Activated CD4-positive, alpha-beta memory T cell treated with anti-CD3 and anti-CD28 coated beads, Interleukin-2, amount 10 ng/mL, durations not matched to agents 7 days and 5 days (primary cell): ENCODE measurements at regions not wholly inside any gene's neighbourhood (a gene's known extent, or its start where the extent isn't known, plus 50 kb on each side); places are given as distances from the start of the nearest gene placed in this dataset.

Experiments
- CTCF ChIA-PET: fragments of 350-600 bp; sonication (Branson Sonifier 250); formaldehyde crosslinking; loops from one replicate; lab custom pipeline; 2021; ENCODE audit warnings: antibody characterized with exemption, inconsistent platforms; lab: Charles Lee
- POLR2A ChIA-PET: fragments of 350-600 bp; sonication (Branson Sonifier 250); formaldehyde crosslinking; loops from one replicate; lab custom pipeline; 2021; ENCODE audit warnings: antibody characterized with exemption; lab: Charles Lee
- DNase-seq: peaks from one replicate; pipeline ENCODE4 v3.0.0-alpha.2; 2020
- H3K27ac Mint-ChIP-seq: one replicate; pipeline ENCODE4 v1.8.0; 2021; ENCODE audit warnings: mild to moderate bottlenecking, mixed read lengths
- H3K27me3 Mint-ChIP-seq: one replicate; pipeline ENCODE4 v1.8.0; 2021; ENCODE audit warnings: mixed read lengths
- H3K36me3 Mint-ChIP-seq: one replicate; pipeline ENCODE4 v1.8.0; 2021; ENCODE audit warnings: low read depth, mixed read lengths
- H3K4me1 Mint-ChIP-seq: one replicate; pipeline ENCODE4 v1.8.0; 2021; ENCODE audit warnings: mixed read lengths
- H3K4me3 Mint-ChIP-seq: one replicate; pipeline ENCODE4 v1.8.0; 2021; ENCODE audit warnings: mild to moderate bottlenecking, mixed read lengths
- H3K9me3 Mint-ChIP-seq: one replicate; pipeline ENCODE4 v1.8.0; 2021; ENCODE audit warnings: mixed read lengths

DNA sequence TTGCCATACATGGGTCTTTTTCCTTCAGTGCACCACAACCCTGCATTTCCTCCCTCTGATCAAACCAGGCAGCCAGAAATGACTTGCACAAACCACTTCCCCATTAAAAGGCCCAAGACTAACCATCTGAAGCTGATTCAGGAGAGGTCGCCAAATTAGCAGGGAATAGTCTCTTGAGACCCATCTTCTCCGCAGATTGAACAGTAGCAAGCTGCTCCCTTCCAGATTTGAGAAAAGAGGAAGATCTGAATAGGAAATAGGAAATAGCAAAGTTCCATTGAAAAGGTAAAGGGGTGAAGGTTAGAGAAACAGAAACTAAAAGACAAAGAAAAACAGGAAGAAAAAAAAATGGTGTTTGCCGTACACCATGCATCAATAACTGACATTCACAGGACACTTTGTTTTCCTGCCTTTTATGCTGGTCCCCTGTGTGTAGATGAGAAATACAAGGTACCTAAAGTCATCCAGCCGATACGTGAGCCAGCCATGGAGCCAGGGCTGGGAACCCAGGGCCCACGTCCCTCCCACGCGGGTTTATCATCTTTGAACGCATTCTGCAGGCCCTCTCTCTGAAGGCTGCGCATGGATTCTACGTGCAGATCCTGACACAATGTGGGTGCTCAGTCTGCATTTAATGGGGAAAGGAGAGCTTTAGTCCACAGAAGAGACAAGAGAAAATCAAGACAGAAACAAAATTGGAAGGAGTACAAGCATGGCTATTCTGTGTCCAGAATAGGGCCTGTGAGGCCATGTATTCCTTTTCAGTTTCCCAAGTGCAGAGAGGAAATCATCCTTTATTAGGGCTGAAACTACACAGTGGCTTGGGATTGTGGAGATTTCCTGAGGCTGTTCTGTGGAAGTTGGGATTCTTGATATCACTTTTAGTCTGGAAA lies 268.4 kb upstream of the NPVF start:
- ChIA-PET POLR2A (no interaction called here), CTCF (interaction anchor here (0.7 kb wide), 1 partner anchor 285 kb away, joined by 3 read pairs; no protein-coding TSS in a partner anchor)
- Mint-ChIP-seq H3K9me3 (no peaks in the 10 kb centered on the region), H3K27ac (peak overlapping the region; percentile 38), H3K36me3 (no peaks in the 10 kb centered on the region), H3K4me3 (peak overlapping the region; percentile 54), H3K27me3 (peaks cover 7% of the 10 kb centered on the region), H3K4me1 (peaks cover 10% of the 10 kb centered on the region)
- DNase-seq = peak; percentile 33

DNA sequence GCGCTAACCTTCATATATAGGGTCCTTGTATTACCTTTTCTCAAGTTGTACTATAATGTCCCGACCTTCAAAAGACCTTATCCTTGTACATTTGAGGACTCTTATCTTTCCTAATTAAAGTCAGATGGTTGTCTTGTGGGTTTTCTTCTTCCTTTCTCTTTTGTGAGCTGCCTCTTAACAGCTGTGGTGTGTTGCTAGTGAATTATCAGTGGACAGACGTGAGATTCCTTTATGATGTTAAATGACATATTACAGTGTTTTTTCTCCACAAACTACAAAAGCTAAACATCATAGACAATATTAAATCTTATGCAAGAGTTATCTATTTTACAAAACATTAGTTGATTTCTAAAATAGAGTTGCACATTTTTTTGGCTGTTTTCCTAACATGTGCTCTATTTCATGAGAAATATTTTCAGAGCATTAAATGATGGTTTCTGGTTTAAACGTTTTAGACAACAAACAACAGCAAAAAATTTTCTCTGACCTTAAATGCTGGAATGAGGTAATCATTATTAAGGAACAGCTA lies 272.2 kb upstream of the NPVF start:
- Mint-ChIP-seq H3K36me3 (no peaks in the 10 kb centered on the region), H3K4me3 (no peak overlapping the region), H3K9me3 (no peaks in the 10 kb centered on the region), H3K27ac (no peak overlapping the region), H3K27me3 (peaks cover 8% of the 10 kb centered on the region), H3K4me1 (peaks cover 10% of the 10 kb centered on the region)
- ChIA-PET CTCF (no interaction called here), POLR2A (no interaction called here)
- DNase-seq = no peak

DNA sequence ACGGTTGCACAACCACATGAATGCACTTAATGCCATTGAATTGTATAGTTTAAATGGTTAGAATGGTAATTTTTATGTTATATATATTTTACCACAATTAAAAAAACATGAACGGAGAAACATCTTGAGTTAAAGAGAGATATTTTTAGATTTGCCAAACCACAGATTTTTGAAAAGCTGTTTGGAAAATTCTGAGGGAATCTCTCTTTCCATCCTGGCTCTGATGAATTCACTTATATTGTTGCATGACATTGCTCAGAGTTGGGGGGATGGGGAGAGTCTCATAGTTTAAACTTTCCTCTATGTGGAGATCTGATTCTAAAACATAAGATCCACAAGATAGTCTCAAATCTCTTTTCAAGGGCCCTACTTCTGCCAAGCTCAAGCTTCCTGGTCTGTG lies 275.0 kb upstream of the NPVF start:
- Mint-ChIP-seq H3K9me3 (no peaks in the 10 kb centered on the region), H3K27ac (no peak overlapping the region), H3K4me3 (no peak overlapping the region), H3K27me3 (peaks cover 17% of the 10 kb centered on the region), H3K36me3 (no peaks in the 10 kb centered on the region), H3K4me1 (no peaks in the 10 kb centered on the region)
- CTCF ChIA-PET = no interaction called here
- no peak for DNase-seq
- POLR2A ChIA-PET = no interaction called here

- H3K27ac Mint-ChIP-seq = no peak overlapping the region
- ChIA-PET CTCF (no interaction called here), POLR2A (no interaction called here)
- no peaks in the 10 kb centered on the region for H3K36me3 Mint-ChIP-seq
- peaks cover 5% of the 10 kb centered on the region for H3K4me1 Mint-ChIP-seq
- DNase-seq = no peak
- no peaks in the 10 kb centered on the region for H3K9me3 Mint-ChIP-seq
- peaks cover 8% of the 10 kb centered on the region for H3K27me3 Mint-ChIP-seq
- no peak overlapping the region for H3K4me3 Mint-ChIP-seq
Measured at GRCh38 chr7:25512061-25512687, 283.9 kb upstream of the NPVF start.

DNA sequence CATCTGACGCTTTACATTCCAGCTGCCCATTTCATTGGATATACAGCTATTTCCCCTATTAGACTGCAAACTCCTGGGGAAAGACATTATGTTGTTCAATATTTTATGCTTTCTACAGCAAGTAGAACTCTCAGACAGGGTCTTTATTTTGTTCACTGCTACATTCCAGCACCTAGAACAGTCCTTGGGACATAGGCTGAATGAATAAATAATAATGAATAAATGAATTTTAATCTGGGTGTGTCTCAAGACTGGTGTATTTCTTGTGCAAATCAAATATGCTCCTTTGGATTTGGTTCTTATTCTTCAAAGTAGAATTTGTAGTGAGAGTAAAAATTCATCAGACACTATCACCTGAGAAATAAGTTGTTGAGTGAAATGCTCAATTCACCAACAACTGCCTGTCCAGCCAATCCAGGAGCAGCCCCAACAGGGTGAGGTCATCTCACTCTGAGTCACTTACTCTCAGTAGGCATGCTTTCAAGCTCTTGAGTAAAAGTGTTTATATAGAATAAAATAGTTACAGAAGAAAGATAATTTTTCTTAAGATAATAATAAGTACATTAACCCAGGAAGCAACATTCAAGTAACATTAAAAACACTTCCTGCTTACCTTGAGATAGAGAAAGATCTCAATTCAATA lies 287.5 kb upstream of the NPVF start:
- CTCF ChIA-PET = no interaction called here
- Mint-ChIP-seq H3K4me3 (no peak overlapping the region), H3K27ac (no peak overlapping the region), H3K9me3 (no peaks in the 10 kb centered on the region), H3K27me3 (no peaks in the 10 kb centered on the region), H3K4me1 (peaks cover 9% of the 10 kb centered on the region), H3K36me3 (no peaks in the 10 kb centered on the region)
- no peak for DNase-seq
- POLR2A ChIA-PET = no interaction called here

DNA sequence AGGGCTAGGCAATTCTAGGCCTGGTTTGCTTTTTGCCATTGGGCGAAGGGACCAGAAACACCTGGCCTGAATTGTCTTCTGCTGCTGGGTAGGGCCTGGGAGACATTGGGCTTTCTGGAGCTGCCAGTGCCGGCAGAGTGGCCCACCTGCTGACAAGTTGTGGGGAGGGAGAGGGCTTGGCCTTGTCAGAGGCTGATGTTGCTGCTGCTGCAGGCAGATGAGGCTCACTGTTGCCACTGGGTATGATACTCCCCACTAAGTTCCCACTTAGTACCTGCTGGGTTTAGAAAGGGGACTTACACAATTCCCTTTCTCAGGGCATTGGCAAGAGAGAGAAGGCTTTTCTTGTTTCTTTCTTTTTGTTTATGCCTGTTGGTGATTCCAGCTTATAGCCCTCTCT lies 289.6 kb upstream of the NPVF start:
- Mint-ChIP-seq H3K4me1 (peaks cover 19% of the 10 kb centered on the region), H3K36me3 (no peaks in the 10 kb centered on the region), H3K27ac (no peak overlapping the region), H3K9me3 (peaks cover 3% of the 10 kb centered on the region), H3K27me3 (no peaks in the 10 kb centered on the region), H3K4me3 (no peak overlapping the region)
- no peak for DNase-seq
- CTCF ChIA-PET = no interaction called here
- POLR2A ChIA-PET = no interaction called here

DNA sequence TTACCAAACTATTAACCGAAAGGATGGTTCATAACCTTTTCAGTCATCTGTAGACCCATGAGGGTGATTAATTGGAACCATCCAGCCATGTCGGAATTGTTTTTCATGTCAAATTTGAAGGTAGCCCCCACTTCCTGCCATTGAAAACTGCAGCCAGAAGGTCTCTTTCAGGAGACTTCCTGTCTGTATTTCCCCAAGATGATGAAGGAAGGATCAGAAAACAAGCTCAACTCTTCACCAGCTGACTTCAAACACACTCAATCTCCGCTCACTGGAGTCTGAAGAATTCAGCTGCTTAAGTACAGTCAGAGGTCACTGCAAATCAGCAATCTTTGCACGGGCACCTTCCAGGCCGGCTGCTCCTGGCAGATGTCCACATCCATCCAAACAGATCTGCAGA lies 291.7 kb upstream of the NPVF start:
- CTCF ChIA-PET = no interaction called here

GRCh38 chr7:25520516-25520915 lies 292.2 kb upstream of the NPVF start:
- Mint-ChIP-seq H3K4me1 (peaks cover 16% of the 10 kb centered on the region), H3K27me3 (peaks cover 7% of the 10 kb centered on the region), H3K36me3 (no peaks in the 10 kb centered on the region), H3K9me3 (peaks cover 3% of the 10 kb centered on the region), H3K27ac (no peak overlapping the region), H3K4me3 (no peak overlapping the region)
- POLR2A ChIA-PET = no interaction called here
- DNase-seq = no peak
- CTCF ChIA-PET = interaction anchor here (1.1 kb wide), 1 partner anchor 45 kb away, joined by 3 read pairs; no protein-coding TSS in a partner anchor

More for the DNA sequence above, 291.7 kb upstream of the NPVF start:
- peaks cover 5% of the 10 kb centered on the region for H3K27me3 Mint-ChIP-seq
- H3K4me1 Mint-ChIP-seq = peaks cover 16% of the 10 kb centered on the region
- no peak overlapping the region for H3K27ac Mint-ChIP-seq
- peaks cover 3% of the 10 kb centered on the region for H3K9me3 Mint-ChIP-seq
- H3K36me3 Mint-ChIP-seq = no peaks in the 10 kb centered on the region
- POLR2A ChIA-PET = no interaction called here
- no peak for DNase-seq
- no peak overlapping the region for H3K4me3 Mint-ChIP-seq

- peaks cover 16% of the 10 kb centered on the region for H3K4me1 Mint-ChIP-seq
- POLR2A ChIA-PET = no interaction called here
- peaks cover 3% of the 10 kb centered on the region for H3K9me3 Mint-ChIP-seq
- H3K36me3 Mint-ChIP-seq = no peaks in the 10 kb centered on the region
- peaks cover 13% of the 10 kb centered on the region for H3K27me3 Mint-ChIP-seq
- no peak for DNase-seq
- H3K27ac Mint-ChIP-seq = no peak overlapping the region
- CTCF ChIA-PET = interaction anchor here (1.1 kb wide), 1 partner anchor 44 kb away, joined by 3 read pairs; no protein-coding TSS in a partner anchor
- no peak overlapping the region for H3K4me3 Mint-ChIP-seq
Measured at GRCh38 chr7:25521236-25521635, 292.9 kb upstream of the NPVF start.

DNA sequence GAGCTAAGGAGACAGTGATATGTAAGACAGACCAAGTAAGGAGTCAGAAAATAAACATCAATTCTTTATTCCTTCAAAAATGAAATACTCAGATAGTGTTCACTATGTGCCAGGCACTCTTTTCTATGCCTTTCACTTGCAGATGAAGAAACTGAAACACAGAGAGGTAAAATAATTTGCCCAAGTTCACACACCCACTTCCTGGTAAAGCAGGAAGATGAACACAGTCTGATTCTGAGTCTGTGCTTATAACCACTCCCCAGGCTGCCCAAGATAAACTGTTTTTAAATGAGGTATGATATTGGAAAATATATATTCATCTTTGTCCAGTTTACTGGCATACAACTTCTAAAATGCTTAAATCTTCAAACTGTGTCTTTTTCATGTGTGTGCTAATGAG lies 294.4 kb upstream of the NPVF start:
- Mint-ChIP-seq H3K4me1 (peaks cover 16% of the 10 kb centered on the region), H3K27ac (no peak overlapping the region), H3K9me3 (peaks cover 3% of the 10 kb centered on the region), H3K4me3 (no peak overlapping the region), H3K36me3 (no peaks in the 10 kb centered on the region), H3K27me3 (peaks cover 13% of the 10 kb centered on the region)
- DNase-seq = no peak
- POLR2A ChIA-PET = no interaction called here
- CTCF ChIA-PET = no interaction called here

GRCh38 chr7:25527665-25528170 lies 299.4 kb upstream of the NPVF start:
- H3K36me3 Mint-ChIP-seq = no peaks in the 10 kb centered on the region
- CTCF ChIA-PET = no interaction called here
- H3K27me3 Mint-ChIP-seq = peaks cover 16% of the 10 kb centered on the region
- POLR2A ChIA-PET = no interaction called here
- no peak overlapping the region for H3K27ac Mint-ChIP-seq
- no peak overlapping the region for H3K4me3 Mint-ChIP-seq
- no peak for DNase-seq
- H3K4me1 Mint-ChIP-seq = peaks cover 4% of the 10 kb centered on the region
- no peaks in the 10 kb centered on the region for H3K9me3 Mint-ChIP-seq

- Mint-ChIP-seq H3K4me1 (no peaks in the 10 kb centered on the region), H3K9me3 (no peaks in the 10 kb centered on the region), H3K36me3 (no peaks in the 10 kb centered on the region), H3K27me3 (peaks cover 15% of the 10 kb centered on the region), H3K27ac (no peak overlapping the region), H3K4me3 (no peak overlapping the region)
- CTCF ChIA-PET = no interaction called here
- no peak for DNase-seq
- POLR2A ChIA-PET = no interaction called here
Measured at GRCh38 chr7:25529320-25529719, 301.0 kb upstream of the NPVF start.

- DNase-seq = no peak
- Mint-ChIP-seq H3K4me1 (no peaks in the 10 kb centered on the region), H3K36me3 (no peaks in the 10 kb centered on the region), H3K27ac (no peak overlapping the region), H3K27me3 (peaks cover 8% of the 10 kb centered on the region), H3K4me3 (no peak overlapping the region), H3K9me3 (no peaks in the 10 kb centered on the region)
- ChIA-PET CTCF (no interaction called here), POLR2A (no interaction called here)
Measured at GRCh38 chr7:25536851-25537250, 308.6 kb upstream of the NPVF start.
